Fibroblast of skin of right quadriceps (primary cell): ENCODE measurements at regions not wholly inside any gene's neighbourhood (a gene's known extent, or its start where the extent isn't known, plus 50 kb on each side); places are given as distances from the start of the nearest gene placed in this dataset.

Source experiments
- DNase-seq: peaks from one replicate; pipeline ENCODE4 v3.0.0-alpha.2; 2013

- peak; percentile 29 for DNase-seq
Measured at GRCh38 chr12:67161322-67161918, 107.7 kb upstream of the CAND1 start.

GRCh38 chr12:67173258-67173657 lies 95.9 kb upstream of the CAND1 start:
- no peak for DNase-seq

- no peak for DNase-seq
Measured at GRCh38 chr12:67182551-67182950, 86.6 kb upstream of the CAND1 start.

GRCh38 chr12:67193704-67194103 lies 75.5 kb upstream of the CAND1 start:
- DNase-seq: peak; percentile 30

GRCh38 chr12:67200386-67200785 lies 68.8 kb upstream of the CAND1 start:
- no peak for DNase-seq

- DNase-seq: no peak
Measured at GRCh38 chr12:67202011-67202677, 67.0 kb upstream of the CAND1 start.

GRCh38 chr12:67202678-67203012 lies 66.5 kb upstream of the CAND1 start:
- DNase-seq: no peak

- DNase-seq: no peak
Measured at GRCh38 chr12:67208281-67209067, 60.7 kb upstream of the CAND1 start.

GRCh38 chr12:67211029-67211428 lies 58.1 kb upstream of the CAND1 start:
- DNase-seq: no peak

- no peak for DNase-seq
Measured at GRCh38 chr12:67211494-67211893, 57.7 kb upstream of the CAND1 start.

GRCh38 chr12:67217647-67218046 lies 51.5 kb upstream of the CAND1 start:
- DNase-seq: no peak
